LoVo (cell line): ENCODE measurements at regions not wholly inside any gene's neighbourhood (a gene's known extent, or its start where the extent isn't known, plus 50 kb on each side); places are given as distances from the start of the nearest gene placed in this dataset.
A peak's percentile ranks its signal among the peaks of the same experiment; 100 is the strongest.
"Not testable (repeated sequence)": the region's sequence is repeated elsewhere in the genome, so short reads cannot be mapped to it uniquely, and the experiment has no call there.

Source experiments
- DNase-seq: peaks from one replicate; pipeline ENCODE4 v3.0.0-alpha.2; 2016; ENCODE audit warnings: low spot score

DNA sequence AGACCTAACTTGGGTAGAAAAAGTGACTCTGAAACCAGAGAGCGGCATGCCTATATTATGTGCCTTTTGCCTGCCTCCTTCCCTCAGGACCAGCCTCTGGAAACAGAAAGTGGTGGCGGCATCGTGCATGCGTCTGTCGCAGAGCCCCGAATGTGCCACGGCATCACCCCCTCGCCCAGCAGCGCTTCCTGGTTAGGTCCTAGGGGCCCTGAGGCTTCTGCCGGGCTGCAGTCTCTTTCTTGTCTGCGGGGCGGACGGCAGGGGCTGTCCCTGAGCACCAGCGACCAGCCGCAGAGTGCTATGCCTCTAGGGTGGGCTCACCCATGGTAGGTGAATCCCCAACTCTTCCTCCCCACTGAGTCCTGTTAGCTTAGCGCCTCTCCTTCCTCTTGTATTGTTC is 68.7 kb downstream of the VSIG4 start:
- DNase-seq = no peak

DNA sequence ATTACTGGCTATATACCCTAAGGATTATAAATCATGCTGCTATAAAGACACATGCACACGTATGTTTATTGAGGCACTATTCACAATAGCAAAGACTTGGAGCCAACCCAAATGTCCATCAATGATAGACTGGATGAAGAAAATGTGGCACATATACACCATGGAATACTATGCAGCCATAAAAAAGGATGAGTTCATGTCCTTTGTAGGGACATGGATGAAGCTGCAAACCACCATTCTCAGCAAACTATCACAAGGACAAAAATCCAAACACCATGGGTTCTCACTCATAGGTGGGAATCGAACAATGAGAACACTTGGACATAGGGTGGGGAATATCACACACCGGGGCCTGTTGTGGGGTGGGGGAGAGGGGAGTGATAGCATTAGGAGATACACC is 72.7 kb downstream of the VSIG4 start:
- not testable (repeated sequence) for DNase-seq

DNA sequence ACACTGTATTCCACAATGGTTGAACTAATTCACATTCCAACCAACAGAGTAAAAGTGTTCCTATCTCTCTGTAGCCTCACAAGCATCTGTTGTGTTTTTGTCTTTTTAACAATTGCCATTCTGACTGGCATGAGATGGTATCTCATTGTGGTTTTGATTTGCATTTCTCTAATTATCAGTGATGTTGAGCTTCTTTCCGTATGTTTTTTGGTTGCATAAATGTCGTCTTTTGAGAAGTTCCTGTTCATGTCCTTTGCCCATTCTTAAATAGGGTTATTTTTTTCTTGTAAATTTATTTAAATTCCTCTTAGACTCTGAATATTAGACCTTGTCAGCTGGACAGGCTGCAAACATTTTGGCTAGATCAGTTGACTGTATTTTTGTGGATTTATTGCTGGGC is 78.2 kb downstream of the VSIG4 start:
- no peak for DNase-seq

DNA sequence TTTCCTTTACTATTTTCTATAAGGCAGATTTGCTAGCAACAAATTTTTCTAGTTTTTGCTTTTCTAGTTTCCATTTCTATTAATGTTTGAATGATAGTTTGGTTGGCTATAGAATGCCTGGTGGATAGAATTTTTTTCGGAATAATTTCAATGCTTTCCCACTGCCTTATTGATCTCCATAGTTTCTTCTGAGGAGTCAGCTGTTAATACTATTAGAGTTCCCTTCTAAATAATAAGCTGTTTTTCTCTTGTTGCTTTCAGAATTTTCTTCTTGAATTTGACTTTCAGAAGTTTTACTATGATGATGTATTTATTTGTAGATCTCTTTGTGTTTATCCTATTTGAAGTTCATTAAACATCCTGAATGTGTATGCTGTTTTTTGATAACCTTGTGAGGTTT is 91.8 kb downstream of the VSIG4 start:
- DNase-seq = no peak

DNA sequence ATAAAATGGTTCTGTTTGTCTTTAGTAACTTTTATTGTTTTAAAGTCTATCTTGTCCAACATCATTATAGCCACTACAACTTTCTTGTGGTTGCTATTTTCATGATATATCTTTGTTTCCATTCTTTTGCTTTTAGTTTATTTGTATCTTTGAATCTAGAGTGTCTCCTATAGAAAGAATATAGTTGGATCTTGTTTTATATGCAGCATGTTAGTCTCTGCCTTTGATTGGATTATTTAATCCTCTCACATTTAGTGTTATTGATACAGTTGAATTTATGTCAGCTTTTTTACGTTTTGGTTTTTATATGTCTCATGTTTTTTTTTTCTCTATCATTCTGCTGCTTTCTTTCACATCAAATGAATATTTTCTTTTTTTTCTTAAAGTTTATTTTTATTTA is 98.1 kb downstream of the VSIG4 start:
- no peak for DNase-seq

DNA sequence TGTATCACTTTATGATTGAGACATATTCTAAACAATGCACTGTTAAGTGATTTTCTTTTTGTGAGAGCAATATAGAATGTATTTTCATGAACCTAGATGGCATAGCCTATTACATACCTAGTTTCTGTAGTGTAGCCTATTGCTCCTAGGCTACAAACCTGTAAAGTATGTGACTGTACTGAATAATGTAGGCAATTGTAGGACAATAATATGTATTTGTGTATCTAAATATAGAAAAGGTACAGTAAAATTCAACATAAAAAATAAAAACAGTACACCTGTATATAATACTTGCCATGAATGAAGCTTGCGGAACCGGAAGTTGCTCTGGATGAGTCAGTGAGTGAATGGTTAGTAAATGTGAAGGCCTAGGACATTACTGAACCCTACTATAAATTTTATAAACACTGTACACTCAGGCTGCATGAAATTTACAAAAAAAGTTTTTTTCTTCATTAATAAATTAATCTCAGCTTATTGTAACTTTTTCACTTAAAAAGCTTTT is 106.7 kb downstream of the VSIG4 start:
- DNase-seq = peak; percentile 1

DNA sequence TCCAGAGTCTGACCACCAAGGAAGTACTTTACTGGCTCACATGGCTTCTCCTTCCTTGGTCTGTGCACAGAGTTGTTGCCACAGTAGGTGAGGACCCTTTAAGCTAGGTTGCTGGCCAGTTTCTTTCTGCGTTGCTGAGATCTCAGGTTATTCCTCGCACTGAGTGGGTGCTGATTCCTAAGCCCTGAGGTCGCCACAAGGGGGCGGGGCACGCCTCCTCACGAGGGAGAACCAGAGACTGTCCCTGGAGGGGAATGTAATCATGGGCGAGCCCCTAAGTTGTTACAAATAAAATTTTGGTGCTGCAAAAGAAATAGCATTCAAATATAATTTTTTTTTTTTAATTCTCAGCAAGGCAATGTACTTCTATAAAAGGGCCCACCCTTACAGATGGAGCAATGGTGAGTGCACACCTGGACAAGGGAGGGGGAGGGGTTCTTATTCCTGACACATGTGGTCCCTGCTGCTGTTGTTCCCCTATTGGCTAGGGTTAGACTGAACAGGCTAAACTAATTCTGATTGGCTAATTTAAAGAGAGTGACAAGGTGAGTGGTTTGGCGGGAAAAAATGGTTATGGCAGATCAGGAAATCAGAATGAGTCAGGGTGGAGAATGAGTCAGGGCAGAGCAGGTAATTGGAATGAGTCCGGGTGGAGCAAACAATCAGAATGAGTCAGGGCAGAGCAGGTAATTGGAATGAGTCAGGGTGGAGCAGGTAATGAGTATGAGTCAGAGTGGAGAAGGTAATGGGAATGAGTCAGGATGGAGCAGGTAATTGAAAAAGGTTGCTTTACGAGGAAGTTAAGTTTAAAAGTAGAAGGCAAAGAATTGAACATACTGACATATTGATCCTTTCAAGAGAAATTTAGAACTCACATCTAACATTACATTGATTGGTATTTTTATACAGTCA is 107.5 kb downstream of the VSIG4 start:
- DNase-seq = peak; percentile 45

DNA sequence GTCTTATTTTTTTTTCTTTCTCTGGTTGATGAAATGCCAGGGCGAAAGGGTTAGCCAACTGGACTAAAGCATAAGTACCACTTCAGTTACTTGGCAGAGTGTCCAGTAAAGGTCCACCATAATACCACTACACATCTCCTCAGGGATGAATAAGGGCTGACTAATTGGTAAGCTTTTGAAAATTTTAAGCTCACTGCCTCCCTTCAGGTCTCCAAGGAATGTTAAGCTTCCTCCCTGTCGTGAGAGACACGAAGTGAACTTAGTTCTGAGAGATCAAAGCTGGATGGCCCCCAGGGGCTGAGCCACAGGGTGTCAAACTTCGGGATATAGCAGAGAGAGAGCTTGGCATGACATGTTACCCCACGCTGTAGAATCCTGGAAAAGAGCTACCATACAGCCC is 111.4 kb downstream of the VSIG4 start:
- DNase-seq = no peak

DNA sequence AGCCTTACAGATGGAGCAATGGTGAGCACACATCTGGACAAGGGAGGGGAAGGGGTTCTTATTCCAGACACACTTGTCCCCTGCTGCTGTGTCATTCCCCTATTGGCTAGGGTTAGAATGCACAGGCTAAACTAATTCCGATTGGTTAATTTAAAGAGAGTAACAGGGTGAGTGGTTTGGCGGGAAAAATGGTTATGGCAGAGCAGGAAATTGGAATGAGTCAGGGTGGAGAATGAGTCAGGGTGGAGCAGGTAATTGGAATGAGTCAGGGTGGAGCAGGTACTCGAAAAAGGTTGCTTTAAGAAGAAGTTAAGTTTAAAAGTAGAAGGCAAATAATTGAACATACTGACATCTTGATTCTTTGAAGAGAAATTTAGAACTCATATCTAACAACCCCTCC is 112.5 kb downstream of the VSIG4 start:
- not testable (repeated sequence) for DNase-seq

DNA sequence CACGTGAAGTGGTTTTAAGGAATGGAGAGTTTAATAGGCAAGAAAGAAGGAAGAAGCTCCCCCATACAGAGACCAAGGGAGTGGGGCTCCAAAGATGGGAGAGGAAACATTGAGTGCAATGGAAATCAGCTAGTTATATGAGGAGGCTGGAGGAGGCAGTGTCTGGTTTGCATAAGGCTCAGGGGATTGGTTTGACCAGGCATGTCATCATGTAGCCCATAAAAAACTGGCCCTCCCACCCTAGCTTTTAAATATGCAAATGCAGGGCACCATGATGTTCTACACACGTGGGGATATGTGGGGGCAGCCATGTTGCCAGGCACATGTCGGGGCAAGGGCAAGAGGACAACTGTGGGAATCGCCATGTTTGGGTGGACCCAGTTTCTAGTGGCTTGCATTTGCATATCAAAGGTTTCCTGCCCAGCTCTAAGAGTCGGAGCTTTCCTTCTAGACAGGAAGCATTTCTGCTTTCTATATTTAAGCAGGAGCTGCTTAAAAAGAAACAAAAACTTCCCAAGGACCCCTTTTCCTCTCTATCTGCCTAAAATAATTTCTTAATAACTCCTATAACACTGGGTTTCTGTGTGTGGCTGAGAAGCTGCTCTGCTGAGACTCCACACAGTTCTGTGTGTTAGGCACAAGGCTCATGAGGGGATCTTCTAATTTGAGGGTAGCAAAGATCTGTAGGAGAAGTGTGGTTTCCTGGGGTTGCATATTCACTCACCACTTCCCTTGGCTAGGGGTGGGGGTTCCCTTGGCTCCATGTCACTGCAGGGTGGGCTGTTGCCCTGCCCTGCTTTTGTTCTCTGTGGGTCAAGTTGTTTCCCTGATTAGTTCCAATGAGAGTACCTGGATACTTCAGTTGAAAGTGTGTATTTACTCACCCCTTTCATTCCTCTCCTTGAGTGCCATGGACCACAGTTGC is 113.5 kb downstream of the VSIG4 start:
- no peak for DNase-seq

DNA sequence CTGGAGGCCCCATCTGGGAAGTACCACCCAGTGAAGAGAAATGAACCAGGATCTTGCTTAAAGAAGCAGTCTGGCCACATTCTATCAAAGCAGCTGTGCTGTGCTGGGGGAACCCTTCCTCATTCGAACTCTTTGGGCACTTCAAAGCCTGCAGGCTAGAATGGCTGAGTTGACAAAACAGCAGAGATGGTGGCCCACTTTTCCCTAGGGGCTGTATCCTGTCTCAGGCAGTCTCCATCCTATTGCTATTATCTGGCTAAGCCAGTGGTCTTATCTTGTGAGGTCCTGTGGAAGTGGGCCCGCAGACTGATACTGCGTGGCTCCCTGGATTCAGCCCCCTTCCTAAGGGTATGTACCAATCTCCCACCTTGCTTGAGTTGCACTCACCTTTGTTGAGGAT is 114.3 kb downstream of the VSIG4 start:
- no peak for DNase-seq

DNA sequence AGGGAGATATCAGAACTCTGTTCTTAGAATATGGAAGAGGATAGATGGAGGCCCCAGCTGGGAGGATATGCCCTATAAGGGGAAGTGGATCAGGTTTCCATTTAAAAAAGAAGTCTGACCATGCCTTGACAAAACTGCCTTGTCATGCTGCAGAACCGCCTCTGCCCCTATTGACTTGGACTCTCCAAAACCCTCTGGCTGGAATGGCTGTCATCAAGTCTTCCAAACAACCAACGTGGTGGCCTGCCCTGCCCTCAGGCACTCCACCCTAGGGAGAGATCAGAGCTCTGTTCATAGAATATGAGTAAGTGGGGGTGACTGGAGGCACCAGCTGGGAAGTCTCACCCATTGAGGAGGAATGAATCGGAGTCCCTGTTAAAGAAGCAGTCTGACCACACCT is 114.9 kb downstream of the VSIG4 start:
- no peak for DNase-seq

DNA sequence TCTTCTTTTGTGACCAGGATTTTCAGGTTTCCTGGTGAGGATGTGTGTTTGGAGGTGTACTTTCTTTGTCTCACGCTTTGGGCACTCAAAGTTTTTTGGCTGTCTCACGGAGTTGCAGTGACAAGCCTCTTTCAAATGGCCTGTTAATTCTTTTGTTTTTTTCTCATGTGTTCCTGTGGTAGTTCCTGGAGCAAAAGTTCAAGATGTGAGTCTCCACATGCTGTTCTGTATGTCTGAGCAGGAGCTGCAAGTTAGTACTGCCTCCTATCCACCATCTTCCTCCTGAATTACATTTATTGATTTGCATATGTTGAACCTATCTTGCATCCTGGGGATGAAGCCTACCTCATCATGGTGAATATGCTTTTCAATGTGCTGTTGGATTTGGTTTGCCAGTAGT is 118.5 kb downstream of the VSIG4 start:
- DNase-seq = no peak

DNA sequence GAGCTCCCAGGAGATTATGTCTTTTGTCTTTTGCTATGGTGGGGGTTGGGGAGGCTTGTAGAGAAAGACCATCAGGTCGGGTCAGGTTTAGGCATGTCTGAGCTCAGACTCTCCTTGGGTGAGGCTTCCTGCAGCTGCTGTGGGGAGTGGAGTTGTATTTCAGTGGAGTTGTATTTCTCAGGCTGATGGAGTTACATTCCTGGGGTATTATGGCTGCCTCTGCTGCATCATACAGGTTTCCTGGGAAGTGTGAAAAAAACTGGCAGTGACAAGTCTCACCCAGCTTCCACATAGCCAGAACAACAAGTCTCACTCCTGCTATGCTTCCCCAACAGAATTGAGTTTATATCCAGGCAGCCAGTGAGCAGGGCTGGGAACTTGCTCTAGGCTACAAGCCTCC is 119.3 kb downstream of the VSIG4 start:
- DNase-seq = no peak

DNA sequence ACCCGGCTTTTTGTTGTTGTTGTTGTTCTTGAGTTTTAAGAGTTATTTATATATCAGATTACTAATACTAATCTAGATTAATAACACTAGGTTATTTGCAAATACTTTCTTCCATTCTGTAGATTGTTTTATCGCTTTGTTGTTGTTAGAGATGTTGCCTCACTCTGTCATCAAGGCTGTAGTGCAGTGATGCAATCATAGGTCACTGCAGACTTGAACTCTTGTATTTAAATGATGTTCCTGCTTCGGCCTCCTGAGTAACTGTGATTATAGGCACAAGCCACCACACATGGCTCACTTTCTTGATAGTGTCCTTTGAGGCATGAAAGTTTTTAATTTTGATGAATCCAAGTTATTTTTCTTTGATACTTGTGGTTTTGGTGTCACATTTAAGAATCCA is 129.0 kb downstream of the VSIG4 start:
- no peak for DNase-seq

DNA sequence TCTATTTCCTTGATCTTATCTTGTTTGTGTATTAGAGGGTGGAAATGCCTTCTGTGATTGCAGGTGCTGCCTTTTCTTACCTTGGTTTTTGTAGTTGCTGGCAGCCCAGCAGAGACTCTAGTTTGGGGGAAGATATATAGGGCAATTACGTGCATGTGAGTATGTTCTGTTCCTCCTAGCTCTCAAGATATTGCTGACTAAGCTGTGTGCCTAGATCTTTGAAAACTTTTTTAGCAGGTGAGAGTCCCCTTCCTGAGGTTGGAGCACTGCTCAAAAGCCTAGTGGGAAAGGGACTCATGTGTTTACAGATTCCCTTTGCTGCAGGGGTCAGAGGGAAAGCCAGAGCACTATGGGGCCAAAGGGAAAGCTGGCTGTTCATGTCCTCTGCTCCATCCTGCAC is 136.1 kb downstream of the VSIG4 start:
- DNase-seq = no peak

DNA sequence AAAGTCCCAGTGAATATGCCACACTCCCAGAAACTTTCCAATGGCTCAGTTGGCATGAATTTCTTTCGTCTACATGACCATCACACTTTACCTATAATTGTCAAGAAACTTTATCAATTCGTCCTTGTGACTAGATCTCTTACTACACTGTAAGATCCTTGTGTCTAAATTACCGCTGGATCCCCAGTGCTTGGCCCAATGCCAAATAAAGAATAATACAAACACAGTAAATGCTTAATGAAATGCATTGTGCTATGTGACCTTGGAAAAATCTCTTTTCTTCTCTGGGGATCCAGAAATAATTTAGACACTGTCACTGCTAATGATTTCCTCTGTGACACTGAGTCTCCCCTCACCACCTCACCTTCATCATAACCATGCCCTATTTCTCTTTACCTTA is 137.9 kb downstream of the VSIG4 start:
- DNase-seq = no peak

DNA sequence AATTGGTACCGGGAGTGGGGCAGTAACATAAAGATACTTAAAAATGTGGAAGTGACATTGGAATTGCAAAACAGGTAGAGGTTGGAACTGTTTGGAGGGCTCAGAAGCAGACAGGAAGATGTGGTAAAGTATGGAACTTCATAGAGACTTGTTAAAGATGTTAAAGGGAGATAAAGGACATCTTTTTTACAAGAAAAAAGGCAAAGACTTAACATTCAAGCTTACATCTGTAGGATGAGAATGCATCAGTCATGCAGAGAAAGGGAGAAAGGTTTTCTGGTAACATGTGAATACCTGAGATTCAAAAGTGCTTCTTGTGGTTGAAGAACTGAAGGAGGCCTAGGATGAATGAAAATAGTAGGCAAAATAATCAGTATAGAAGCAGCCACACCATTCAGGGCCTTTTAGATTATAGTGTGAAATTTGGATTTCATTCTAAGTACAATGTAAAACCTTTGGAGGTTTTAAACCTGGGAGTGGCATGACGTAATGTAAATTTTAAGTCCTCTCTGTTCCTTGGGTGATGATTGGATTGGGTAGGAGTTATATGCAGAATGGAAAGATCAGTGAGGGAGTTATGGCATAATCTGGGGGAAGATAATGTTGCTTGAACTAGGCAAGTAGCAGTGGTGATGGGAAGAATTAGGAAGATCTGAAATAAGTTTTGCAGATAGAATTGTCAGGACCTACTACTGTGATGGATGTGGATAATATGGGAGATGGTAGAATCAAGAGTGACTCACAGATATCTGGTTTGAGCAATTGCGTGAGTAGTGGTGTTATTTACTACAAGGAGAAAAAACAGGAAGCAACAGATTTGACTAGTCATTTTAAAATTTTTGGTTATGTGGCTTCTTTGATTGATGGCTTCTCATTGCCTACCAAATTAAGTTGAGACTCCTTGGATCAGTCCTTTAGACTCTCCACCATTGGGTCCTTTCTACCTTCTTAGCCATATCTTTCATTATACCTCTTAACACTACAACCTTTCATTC is 138.7 kb downstream of the VSIG4 start:
- no peak for DNase-seq

DNA sequence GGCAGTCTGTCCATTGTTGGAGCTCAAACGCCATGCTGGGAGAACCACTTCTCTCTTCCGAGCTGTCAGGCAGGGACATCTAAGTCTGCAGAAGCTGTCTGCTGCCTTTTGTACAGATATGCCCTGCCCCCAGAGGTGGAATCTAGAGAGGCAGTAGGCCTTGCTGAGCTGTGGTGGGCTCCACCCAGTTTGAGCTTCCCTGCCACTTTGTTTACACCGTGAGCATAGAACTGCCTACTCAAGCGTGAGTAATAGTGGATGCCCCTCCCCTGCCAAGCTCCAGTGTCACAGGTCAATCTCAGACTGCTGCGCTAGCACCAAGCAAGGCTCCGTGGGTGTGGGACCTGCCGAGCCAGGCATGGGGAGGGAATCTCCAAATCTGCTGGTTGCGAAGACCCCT is 145.7 kb downstream of the VSIG4 start:
- DNase-seq = peak; percentile 6

DNA sequence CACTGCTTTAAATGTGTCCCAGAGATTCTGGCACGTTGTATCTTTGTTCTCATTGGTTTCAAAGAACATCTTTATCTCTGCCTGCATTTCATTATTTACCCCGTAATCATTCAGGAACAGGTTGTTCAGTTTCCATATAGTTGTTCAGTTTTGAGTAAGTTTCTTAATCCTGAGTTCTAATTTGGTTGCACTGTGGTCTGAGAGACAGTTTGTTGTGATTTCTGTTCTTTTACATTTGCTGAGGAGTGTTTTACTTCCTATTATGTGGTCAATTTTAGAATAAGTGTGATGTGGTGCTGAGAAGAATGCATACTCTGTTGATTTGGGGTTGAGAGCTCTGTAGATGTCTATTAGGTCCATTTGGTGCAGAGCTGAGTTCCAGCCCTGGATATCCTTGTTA is 148.1 kb downstream of the VSIG4 start:
- DNase-seq = not testable (repeated sequence)

DNA sequence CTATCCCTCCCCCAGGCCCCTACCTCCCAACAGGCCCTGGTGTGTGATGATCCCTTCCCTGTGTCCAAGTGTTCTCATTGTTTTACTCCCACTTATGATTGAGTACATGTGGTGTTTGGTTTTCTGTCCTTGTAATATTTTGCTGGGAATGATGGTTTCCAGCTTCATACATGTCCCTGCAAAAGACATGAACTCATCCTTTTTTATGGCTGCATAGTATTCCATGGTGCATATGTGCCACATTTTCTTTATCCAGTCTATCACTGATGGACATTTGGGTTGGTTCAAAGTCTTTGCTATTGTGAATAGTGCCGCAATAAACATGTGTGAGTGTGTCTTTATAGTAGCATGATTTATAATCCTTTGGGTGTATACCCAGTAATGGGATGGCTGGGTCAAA is 151.7 kb downstream of the VSIG4 start:
- DNase-seq = not testable (repeated sequence)

DNA sequence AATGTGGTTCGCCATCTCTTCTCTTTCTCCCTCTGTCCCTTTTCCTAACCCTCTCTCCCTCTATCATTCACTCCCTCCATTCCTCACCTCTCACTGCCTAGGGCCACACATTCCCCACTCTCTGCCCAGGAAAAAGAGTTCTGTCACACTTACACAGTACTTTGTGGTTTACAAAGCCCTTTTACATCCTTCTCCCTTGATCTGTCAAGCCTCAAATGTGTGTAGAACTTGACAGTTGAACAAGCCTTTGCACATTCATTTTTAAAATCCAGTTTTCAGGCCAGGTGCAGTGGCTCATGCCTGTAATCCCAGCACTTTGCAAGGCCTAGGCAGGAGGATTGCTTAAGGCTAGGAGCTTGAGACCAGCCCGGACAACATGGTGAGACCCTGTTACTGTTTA is 156.3 kb downstream of the VSIG4 start:
- no peak for DNase-seq
